Neural progenitor cell (in vitro differentiated cells): ENCODE measurements at regions not wholly inside any gene's neighbourhood (a gene's known extent, or its start where the extent isn't known, plus 50 kb on each side); places are given as distances from the start of the nearest gene placed in this dataset.

ENCODE experiments used
- CTCF ChIP-seq: fragments of 200-600 bp; sonication (generic); IDR thresholded peaks from 2 replicates; pipeline ENCODE4 v1.5.1; 2017; ENCODE audit warnings: antibody characterized with exemption, mild to moderate bottlenecking
- EZH2 ChIP-seq: fragments of 200-600 bp; sonication (generic); IDR thresholded peaks from 2 replicates; pipeline ENCODE4 v1.6.1; 2017; ENCODE audit warnings: antibody characterized with exemption, mild to moderate bottlenecking, moderate library complexity

DNA sequence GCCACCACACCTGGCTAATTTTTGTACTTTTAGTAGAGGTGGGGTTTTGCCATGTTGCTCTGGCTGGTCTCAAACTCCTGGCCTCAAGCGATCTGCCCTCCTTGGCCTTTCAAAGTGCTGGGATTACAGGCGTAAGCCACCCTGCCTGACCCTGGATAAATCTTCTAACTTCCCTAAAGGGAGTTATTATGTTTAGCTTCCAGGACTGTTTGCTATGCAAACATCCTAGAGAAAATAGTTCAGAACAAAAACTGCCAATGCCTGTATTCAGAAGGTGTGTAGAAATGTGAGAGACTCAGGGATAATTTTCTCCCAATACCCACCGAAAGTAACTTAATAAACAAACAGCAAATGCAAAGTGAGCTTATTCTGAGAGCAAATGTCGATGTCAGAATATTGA, 301.2 kb downstream of the TGFB2 start:
- no peak for TF ChIP-seq CTCF
- TF ChIP-seq EZH2: no peak
